ENCODE measurements at regions not wholly inside any gene's neighbourhood (a gene's known extent, or its start where the extent isn't known, plus 50 kb on each side); places are given as distances from the start of the nearest gene placed in this dataset.
A peak's percentile ranks its signal among the peaks of the same experiment; 100 is the strongest.

GRCh38 chr5:124662181-124662781 lies 84.2 kb downstream of the ZNF608 start (continued):
- TF ChIP-seq PRDM10 (tag by site-specific recombination; IDR thresholded peaks at IDR 0.05): peak; percentile 50; the same call in 1 of the 2 replicates
- peak; percentile 85 for TF ChIP-seq KLF8 (tag by site-specific recombination; IDR thresholded peaks at IDR 0.05)
- no peak for TF ChIP-seq ZNF311 (tag by site-specific recombination; IDR thresholded peaks at IDR 0.05; ENCODE audit: borderline replicate concordance)
- no peak for TF ChIP-seq ZNF558 (tag by site-specific recombination; IDR thresholded peaks at IDR 0.05)
- TF ChIP-seq ZBTB10 (tag by site-specific recombination; IDR thresholded peaks at IDR 0.05): 0 out of 2 replicates have a peak, but pooled peaks have one; percentile 16
- TF ChIP-seq ZNF624 (tag by site-specific recombination; IDR thresholded peaks at IDR 0.05): no peak; the same call in 1 of the 2 replicates
- peak; percentile 73; the same call in 1 of the 2 replicates for TF ChIP-seq ZNF10 (tag by site-specific recombination; IDR thresholded peaks at IDR 0.05)
- no peak for TF ChIP-seq ZNF221 (tag by site-specific recombination; IDR thresholded peaks at IDR 0.05; ENCODE audit: borderline replicate concordance)
- TF ChIP-seq TSHZ1 (tag by site-specific recombination; IDR thresholded peaks at IDR 0.05; ENCODE audit: borderline replicate concordance): peak; percentile 96
- TF ChIP-seq HIC1 (tag by site-specific recombination; IDR thresholded peaks at IDR 0.05): peak; percentile 85
- peak; percentile 98 for TF ChIP-seq FEZF1 (tag by site-specific recombination; IDR thresholded peaks at IDR 0.05)
- peak; percentile 56; the same call in 1 of the 2 replicates for TF ChIP-seq ZNF76 (tag by site-specific recombination; IDR thresholded peaks at IDR 0.05; ENCODE audit: borderline replicate concordance, low read depth)
- TF ChIP-seq ZNF433 (tag by site-specific recombination; IDR thresholded peaks at IDR 0.05; ENCODE audit: low read depth): no peak
- TF ChIP-seq ZEB2 (tag by site-specific recombination; IDR thresholded peaks at IDR 0.05): peak; percentile 90
- TF ChIP-seq ZNF248 (tag by site-specific recombination; IDR thresholded peaks at IDR 0.05): no peak
- no peak for TF ChIP-seq ZNF426 (tag by site-specific recombination; IDR thresholded peaks at IDR 0.05)
- TF ChIP-seq ZNF211 (tag by site-specific recombination; IDR thresholded peaks at IDR 0.05; ENCODE audit: low read depth): no peak
- 0 out of 2 replicates have a peak, but pooled peaks have one; percentile 20 for TF ChIP-seq ZNF664 (tag by site-specific recombination; IDR thresholded peaks at IDR 0.05)
- TF ChIP-seq ZNF701 (tag by site-specific recombination; IDR thresholded peaks at IDR 0.05): no peak
- no peak; the same call in 1 of the 2 replicates for TF ChIP-seq ZBTB48 (tag by site-specific recombination; IDR thresholded peaks at IDR 0.05)
- TF ChIP-seq PRDM2 (tag by site-specific recombination; IDR thresholded peaks at IDR 0.05; ENCODE audit: borderline replicate concordance): no peak

All from HEK293 (cell line).